CD4-positive, alpha-beta memory T cell (primary cell): ENCODE measurements at regions not wholly inside any gene's neighbourhood (a gene's known extent, or its start where the extent isn't known, plus 50 kb on each side); places are given as distances from the start of the nearest gene placed in this dataset.

ENCODE experiments used
- CTCF ChIA-PET: fragments of 350-600 bp; sonication (Branson Sonifier 250); formaldehyde crosslinking; loops from one replicate; lab custom pipeline; 2021; ENCODE audit warnings: inconsistent platforms; ENCODE audit not compliant: partially characterized antibody; lab: Charles Lee
- POLR2A ChIA-PET: fragments of 350-600 bp; sonication (Branson Sonifier 250); formaldehyde crosslinking; loops from one replicate; lab custom pipeline; 2021; ENCODE audit not compliant: partially characterized antibody; lab: Charles Lee
- DNase-seq, 5 donors: peaks; one replicate each; pipeline versions ENCODE4 v3.0.0 to v3.0.0-alpha.2; 2020 to 2022; ENCODE audit warnings: mixed read lengths in 1 of 5
- H3K27ac ChIP-seq: one replicate; pipeline ENCODE4 v1.7.0; 2013; ENCODE audit warnings: low read depth, low read length
- H3K27me3 ChIP-seq: 2 replicates; pipeline ENCODE4 v1.7.0; 2013; ENCODE audit warnings: mild to moderate bottlenecking, low read length, moderate library complexity; ENCODE audit not compliant: insufficient read depth
- H3K36me3 ChIP-seq: 2 replicates; pipeline ENCODE4 v1.7.0; 2013; ENCODE audit warnings: mild to moderate bottlenecking, low read length, moderate library complexity; ENCODE audit not compliant: insufficient read depth
- H3K4me1 ChIP-seq: 2 replicates; pipeline ENCODE4 v1.7.0; 2013; ENCODE audit warnings: mild to moderate bottlenecking, low read length, moderate library complexity; ENCODE audit not compliant: insufficient read depth
- H3K4me3 ChIP-seq, 2 donors: one replicate each; pipeline ENCODE4 v1.7.0; 2013; ENCODE audit warnings: low read length in 2 of 2, mild to moderate bottlenecking in 1 of 2
- H3K9me3 ChIP-seq, 2 donors: one replicate each; pipeline ENCODE4 v1.7.0; 2013; ENCODE audit warnings: low read length in 2 of 2, control low read depth in 1 of 2; ENCODE audit not compliant: control insufficient read depth in 1 of 2
- H3K27ac Mint-ChIP-seq, 7 donors: one replicate each; pipeline ENCODE4 v1.8.0; 2020 to 2021; ENCODE audit warnings: mixed read lengths in 7 of 7, mild to moderate bottlenecking in 6 of 7, inconsistent platforms in 3 of 7, moderate library complexity in 3 of 7
- H3K27me3 Mint-ChIP-seq, 2 donors: one replicate each; pipeline ENCODE4 v1.8.0; 2020 to 2021; ENCODE audit warnings: mixed read lengths in 2 of 2
- H3K36me3 Mint-ChIP-seq, 2 donors: one replicate each; pipeline ENCODE4 v1.8.0; 2020 to 2021; ENCODE audit warnings: mixed read lengths in 2 of 2, inconsistent platforms in 1 of 2, mild to moderate bottlenecking in 1 of 2
- H3K4me1 Mint-ChIP-seq, 4 donors: one replicate each; pipeline ENCODE4 v1.8.0; 2020 to 2021; ENCODE audit warnings: mixed read lengths in 4 of 4, mild to moderate bottlenecking in 1 of 4
- H3K4me3 Mint-ChIP-seq, 8 donors: one replicate each; pipeline ENCODE4 v1.8.0; 2020 to 2021; ENCODE audit warnings: mixed read lengths in 8 of 8, mild to moderate bottlenecking in 7 of 8, moderate library complexity in 6 of 8, inconsistent platforms in 3 of 8
- H3K9me3 Mint-ChIP-seq, 8 donors: one replicate each; pipeline ENCODE4 v1.8.0; 2020 to 2021; ENCODE audit warnings: mixed read lengths in 8 of 8, mild to moderate bottlenecking in 5 of 8, inconsistent platforms in 3 of 8, moderate library complexity in 1 of 8
- intact Hi-C: fragments of 100-400 bp; cut with micrococcal nuclease; formaldehyde crosslinking; loops from one replicate; pipeline ENCODE4 v1.15.1; 2023

- Histone ChIP-seq H3K9me3 (no peaks in the 10 kb centered on the region), H3K4me1 (no peaks in the 10 kb centered on the region), H3K27me3 (no peaks in the 10 kb centered on the region), H3K36me3 (no peaks in the 10 kb centered on the region), H3K27ac (no peak overlapping the region), H3K4me3 (no peak overlapping the region)
- peaks cover 14 to 18% of the 10 kb centered on the region in 2 donors for H3K27me3 Mint-ChIP-seq
- no peaks in the 10 kb centered on the region for H3K36me3 Mint-ChIP-seq
- H3K4me1 Mint-ChIP-seq = no peaks in the 10 kb centered on the region
- no peak overlapping the region for H3K27ac Mint-ChIP-seq
- H3K9me3 Mint-ChIP-seq = no peaks in the 10 kb centered on the region
- ChIA-PET CTCF (no interaction called here), POLR2A (no interaction called here)
- no peak for DNase-seq
- intact Hi-C loops = no loop called here
- no peak overlapping the region for H3K4me3 Mint-ChIP-seq
Measured at GRCh38 chr5:148768806-148769415, 57.5 kb upstream of the ADRB2 start.

- ChIA-PET CTCF (no interaction called here), POLR2A (no interaction called here)
- peaks cover 14 to 19% of the 10 kb centered on the region in 2 donors for H3K27me3 Mint-ChIP-seq
- no peak overlapping the region for H3K4me3 ChIP-seq
- H3K9me3 Mint-ChIP-seq = no peaks in the 10 kb centered on the region
- H3K36me3 Mint-ChIP-seq = no peaks in the 10 kb centered on the region
- H3K27me3 ChIP-seq = no peaks in the 10 kb centered on the region
- DNase-seq = no peak
- no peaks in the 10 kb centered on the region for H3K9me3 ChIP-seq
- no peak overlapping the region for H3K4me3 Mint-ChIP-seq
- H3K27ac Mint-ChIP-seq = no peak overlapping the region
- H3K27ac ChIP-seq = no peak overlapping the region
- H3K4me1 Mint-ChIP-seq = no peaks in the 10 kb centered on the region
- no peaks in the 10 kb centered on the region for H3K36me3 ChIP-seq
- H3K4me1 ChIP-seq = no peaks in the 10 kb centered on the region
- intact Hi-C loops = no loop called here
Measured at GRCh38 chr5:148769941-148770340, 56.5 kb upstream of the ADRB2 start.

DNA sequence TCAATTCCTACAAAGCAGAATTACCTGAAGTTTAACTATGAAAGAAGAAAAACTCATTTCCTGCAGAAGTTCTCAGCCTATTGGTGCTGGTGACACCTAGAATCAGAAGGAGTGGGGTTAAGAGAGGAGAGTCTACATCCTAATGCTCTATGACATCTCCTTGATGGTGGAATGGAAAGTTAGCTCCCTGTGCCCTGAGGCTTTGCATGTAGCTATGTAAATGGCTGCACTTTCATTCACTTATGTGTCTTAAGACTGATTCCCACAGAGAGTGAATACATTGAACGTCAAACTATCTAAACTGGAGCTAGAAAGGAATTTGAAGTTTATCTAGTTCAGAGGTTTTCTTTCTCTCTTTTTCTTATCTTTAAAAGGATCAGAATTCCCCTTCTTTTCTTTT lies 52.1 kb upstream of the ADRB2 start:
- Histone ChIP-seq H3K27me3 (no peaks in the 10 kb centered on the region), H3K27ac (no peak overlapping the region), H3K4me1 (no peaks in the 10 kb centered on the region), H3K4me3 (no peak overlapping the region), H3K36me3 (no peaks in the 10 kb centered on the region), H3K9me3 (no peaks in the 10 kb centered on the region)
- Mint-ChIP-seq H3K9me3 (no peaks in the 10 kb centered on the region), H3K27ac (no peak overlapping the region), H3K36me3 (no peaks in the 10 kb centered on the region), H3K4me3 (no peak overlapping the region), H3K27me3 (peaks cover 6 to 7% of the 10 kb centered on the region in 2 donors), H3K4me1 (no peaks in the 10 kb centered on the region)
- POLR2A ChIA-PET = no interaction called here
- DNase-seq = no peak
- intact Hi-C loops = no loop called here
- CTCF ChIA-PET = interaction anchor here (0.6 to 1.1 kb wide), 2 partner anchors 9 to 17 kb away, joined by 3 read pairs; no protein-coding TSS in a partner anchor

- CTCF ChIA-PET = no interaction called here
- no peaks in the 10 kb centered on the region for H3K4me1 Mint-ChIP-seq
- no peak overlapping the region for H3K4me3 ChIP-seq
- peaks cover 5% of the 10 kb centered on the region in 2 donors for H3K27me3 Mint-ChIP-seq
- H3K27me3 ChIP-seq = no peaks in the 10 kb centered on the region
- H3K36me3 Mint-ChIP-seq = no peaks in the 10 kb centered on the region
- no peaks in the 10 kb centered on the region for H3K36me3 ChIP-seq
- POLR2A ChIA-PET = no interaction called here
- intact Hi-C loops = no loop called here
- DNase-seq = no peak
- H3K9me3 ChIP-seq = no peaks in the 10 kb centered on the region
- no peaks in the 10 kb centered on the region for H3K9me3 Mint-ChIP-seq
- H3K27ac ChIP-seq = no peak overlapping the region
- H3K4me3 Mint-ChIP-seq = no peak overlapping the region
- H3K4me1 ChIP-seq = no peaks in the 10 kb centered on the region
- H3K27ac Mint-ChIP-seq = no peak overlapping the region
Measured at GRCh38 chr5:148776261-148776660, 50.1 kb upstream of the ADRB2 start.
